ENCODE measurements at regions not wholly inside any gene's neighbourhood (a gene's known extent, or its start where the extent isn't known, plus 50 kb on each side); places are given as distances from the start of the nearest gene placed in this dataset.
"Not testable (repeated sequence)": the region's sequence is repeated elsewhere in the genome, so short reads cannot be mapped to it uniquely, and the experiment has no call there.

DNA sequence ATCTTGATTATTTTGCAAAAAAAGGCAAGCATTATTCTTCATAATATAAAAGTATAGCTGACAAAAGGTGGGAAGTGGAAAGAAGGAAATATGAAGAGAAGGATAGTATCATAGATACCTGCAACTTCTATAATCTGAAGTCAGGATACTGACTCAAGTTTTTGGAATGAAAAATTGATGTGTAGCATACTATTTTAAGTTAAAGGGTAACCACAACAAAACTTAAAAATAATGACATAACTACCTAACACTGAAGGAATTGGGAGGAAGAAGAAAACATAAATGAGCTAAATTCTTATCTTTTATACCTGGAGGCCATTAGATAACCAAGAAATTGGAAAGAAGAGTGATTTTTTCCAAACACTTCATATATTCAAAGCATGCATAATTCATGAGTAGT lies 51.8 kb upstream of the TLE1 start:
- no peak for DNase-seq

DNA sequence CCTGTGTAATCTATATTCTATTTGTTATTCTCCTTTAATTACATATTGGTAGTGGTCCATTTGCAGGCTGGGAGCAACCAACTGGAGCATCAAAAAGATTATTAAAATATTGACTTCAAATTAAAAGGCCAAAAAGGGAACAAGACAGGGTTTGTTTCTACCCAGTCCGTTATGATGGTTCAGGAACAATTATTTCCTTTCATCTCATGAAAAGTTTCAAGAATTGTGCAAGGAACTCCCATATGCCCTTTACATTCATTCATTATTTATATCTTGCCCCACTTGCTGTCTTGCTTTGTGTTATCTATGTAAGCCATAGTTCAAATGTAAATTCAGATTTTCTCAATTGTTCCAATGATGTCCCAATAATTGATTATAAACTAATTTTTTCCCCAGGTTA lies 58.7 kb upstream of the TLE1 start:
- DNase-seq = no peak

DNA sequence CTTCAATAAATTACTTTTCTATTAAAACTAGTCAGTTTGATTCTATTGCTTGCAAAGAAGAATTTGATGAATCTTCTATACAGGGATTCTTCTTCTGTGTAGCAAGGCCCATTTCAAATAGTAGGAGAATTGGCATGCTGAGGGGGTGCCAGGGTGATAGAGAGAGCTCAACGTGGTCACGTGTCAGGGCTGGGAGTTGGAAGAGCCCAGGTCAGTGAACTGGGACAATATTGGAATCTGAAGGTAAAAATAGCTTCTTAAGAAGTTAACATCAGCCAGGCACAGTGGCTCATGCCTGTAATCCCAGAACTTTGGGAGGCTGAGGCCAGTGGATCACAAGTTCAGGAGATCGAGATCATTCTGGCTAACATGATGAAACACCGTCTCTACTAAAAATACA lies 64.1 kb upstream of the TLE1 start:
- no peak for DNase-seq

DNA sequence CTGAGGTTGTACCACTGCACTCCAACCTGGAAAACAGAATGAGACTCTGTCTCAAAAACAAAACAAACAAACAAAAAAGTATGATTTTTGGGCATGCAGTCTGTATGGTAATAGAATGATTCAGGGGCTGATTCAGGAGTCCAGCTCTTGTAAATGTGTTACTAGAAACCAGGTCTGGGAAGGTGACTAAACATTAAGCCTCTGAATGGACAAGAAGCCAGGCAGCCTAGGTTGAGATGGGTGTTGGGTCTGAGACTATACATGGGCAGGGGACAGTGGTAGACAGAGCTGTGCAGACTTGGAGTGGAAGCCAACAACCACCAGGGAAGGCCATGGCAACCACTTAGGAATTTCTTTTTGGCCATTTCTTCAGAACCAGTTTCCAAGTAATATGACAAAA lies 64.9 kb upstream of the TLE1 start:
- DNase-seq = no peak

DNA sequence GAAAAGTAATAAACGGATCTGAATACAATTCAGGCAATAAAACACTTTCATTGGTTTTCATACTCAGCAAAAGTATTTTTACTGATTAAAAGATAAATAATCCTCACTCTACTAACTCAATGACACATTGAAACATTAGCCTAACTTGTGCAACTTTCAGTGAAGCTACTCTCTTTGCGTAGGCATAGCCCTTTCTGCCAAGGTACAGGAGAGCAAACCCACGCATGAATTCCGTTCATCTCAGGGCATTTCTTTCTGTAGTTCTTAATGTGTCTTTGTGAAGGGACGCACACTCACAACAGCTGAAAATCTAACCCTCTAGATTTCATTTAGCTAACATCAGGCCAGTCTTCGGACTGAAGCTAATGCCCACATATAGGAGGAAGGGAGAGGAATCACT lies 66.4 kb upstream of the TLE1 start:
- DNase-seq = no peak

DNA sequence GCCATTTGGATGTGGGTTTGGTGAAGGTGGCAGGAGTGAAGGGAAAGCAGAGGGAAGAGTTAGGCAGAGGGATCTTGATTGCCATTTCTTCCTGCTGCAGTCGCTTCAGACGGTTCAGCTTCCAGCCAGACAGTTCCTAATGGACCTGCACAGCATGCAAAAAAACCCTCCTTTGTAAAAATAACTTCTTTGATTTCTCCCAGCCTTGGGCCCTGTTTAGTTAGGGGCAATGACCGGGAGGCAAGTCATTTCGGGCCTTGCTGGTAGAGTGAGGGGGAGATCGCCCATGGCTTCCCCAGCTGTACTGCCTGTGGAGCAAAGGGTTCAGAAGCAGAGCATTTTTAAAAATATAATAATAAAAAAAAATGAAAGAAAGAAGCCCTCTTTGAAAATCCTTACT lies 67.2 kb upstream of the TLE1 start:
- no peak for DNase-seq

DNA sequence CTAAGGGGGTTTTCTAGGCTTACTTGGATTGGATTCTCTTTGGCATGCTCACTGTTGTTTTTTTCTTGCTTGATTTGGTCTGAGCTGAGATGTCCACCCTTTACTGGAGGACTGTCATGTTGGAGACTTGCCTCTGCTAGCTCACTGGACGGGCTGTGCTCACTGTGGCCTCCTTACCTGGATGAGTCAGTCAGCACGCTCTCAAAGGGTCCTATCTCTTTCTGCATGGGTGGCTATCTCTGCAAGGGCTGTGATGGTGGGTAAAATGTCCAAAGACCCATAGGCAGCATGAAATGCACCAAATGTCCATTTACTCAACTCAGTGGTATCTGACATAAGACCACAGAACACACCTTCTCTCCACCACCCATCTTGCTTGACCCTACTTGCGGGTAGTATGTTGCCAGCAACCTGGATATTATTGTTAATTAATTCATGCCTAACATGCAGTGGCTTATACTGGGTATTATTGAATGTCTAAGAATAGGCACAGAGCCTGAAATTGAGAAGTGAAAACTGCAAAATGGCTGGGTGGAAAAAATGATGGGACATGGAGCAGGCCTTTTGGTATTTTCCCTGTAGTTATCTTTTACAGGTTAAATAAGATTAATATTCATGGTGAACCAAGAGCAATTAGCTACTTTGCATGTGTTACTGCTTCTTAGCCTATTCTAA lies 68.9 kb upstream of the TLE1 start:
- no peak for DNase-seq

DNA sequence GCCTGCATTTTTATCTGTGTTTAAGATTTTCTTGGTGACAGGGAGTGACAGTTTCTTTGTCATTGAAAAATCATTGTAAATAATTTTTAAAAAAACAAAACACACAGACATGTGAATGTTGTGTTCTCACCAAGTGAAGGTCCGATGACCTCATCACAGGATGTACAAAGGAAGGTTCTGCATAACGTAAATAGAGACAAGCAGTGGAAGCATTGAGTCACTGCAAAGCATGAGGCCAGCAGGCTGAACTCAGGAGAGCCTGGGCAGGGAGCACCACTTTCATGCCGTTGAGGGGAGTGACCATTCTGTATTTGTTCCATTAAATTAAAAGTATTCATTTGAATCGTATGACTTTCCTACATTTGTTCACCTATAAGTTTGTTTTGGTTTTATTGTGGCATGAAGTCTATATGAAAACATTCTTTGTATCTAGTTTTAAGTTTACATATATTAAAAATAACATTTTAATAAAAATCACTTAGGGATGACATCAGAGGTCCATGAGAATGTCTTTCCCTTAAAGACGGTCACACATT lies 70.4 kb upstream of the TLE1 start:
- DNase-seq = peak; percentile 36

DNA sequence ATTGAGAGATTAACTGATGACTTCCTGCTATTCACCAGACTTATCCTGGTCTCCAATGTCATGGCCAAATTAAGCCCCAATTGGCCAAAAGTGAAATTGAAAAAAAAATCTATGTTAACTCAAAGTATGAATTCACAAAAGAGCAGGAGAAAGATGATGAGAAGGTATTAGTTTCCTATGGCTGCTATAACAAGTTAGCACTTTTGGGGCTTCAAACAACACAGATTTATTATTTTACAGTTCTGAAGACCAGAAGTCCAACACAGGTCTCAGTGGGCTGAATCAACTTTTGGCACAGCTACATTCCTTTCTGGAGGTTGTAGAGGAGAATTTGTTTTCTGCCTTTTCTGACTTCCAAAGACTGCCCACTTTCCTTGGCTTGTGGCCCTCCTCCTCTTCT lies 78.6 kb upstream of the TLE1 start:
- DNase-seq = no peak

DNA sequence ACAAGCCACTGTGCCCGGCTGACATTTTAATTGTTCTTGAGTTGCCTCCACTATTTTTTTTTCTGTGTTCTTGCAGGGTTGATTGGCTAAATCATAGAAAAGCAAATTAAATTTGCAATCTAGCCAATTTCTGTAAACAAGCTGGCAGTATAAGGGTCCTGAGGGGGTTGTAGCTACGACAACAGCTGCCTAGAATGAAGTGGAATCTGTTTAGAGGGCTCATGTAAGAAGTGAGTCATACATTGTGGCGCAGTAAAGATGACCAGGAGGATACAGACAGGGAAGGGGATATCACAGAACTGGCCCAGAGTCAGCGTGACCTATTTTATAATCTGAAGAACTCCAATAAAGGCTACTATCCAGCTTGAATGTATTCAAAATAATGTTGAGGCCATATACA lies 82.2 kb upstream of the TLE1 start:
- no peak for DNase-seq

DNA sequence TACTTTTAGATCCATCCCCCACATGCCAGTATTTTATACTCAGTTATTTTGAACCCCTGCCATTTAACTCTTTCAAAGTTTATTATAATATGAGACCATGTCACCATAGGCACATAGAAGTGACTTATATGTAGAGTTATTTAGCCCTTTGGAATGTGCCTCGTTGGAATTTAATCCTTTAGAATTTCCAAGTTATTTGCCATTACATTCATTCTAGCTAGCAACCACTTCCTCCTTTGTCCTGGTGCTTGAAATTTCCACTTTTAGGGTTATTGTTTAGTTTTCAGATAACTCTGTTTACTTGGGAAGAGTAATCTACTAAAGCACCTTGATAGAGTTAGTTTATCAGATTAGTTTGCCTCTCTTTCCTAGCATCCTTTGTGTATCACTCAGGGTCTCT lies 82.8 kb upstream of the TLE1 start:
- no peak for DNase-seq

DNA sequence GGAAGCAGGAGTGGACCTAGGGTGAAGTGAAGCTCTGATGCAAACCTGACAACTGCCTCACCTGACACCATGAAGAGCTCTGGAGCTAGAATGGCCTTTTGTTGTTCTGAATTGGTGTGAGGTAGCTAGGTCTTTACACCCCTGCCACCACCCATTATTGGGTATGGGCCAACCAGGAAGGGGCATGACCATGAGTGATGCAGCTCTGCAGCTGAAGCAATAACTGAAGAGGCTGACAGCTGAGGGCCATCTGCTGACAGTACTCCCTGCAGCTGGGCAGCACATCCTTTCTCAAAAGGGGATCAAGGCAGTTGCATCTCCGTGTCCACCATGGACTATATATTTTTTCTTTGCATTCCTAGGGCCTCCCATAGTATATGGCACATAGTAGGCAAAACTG lies 87.0 kb upstream of the TLE1 start:
- DNase-seq = no peak

DNA sequence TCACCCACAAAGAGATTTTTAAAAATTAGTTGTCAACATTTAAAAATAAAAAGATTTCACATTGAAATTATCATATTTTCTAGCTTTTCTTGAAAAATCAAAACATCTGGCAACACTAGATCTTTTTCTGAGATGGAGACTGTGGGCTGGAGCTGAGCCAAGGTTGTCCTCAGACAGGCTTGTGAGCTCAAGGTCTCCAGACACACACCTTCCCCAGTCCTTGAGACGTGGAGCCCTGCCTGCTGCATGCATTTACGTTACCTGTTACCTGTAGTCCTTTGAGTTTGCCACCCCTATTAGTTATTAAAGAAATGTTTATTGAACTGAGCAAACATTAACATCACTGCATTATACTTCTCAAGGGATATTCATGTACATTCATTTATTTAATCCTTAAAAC lies 87.5 kb upstream of the TLE1 start:
- DNase-seq = no peak

DNA sequence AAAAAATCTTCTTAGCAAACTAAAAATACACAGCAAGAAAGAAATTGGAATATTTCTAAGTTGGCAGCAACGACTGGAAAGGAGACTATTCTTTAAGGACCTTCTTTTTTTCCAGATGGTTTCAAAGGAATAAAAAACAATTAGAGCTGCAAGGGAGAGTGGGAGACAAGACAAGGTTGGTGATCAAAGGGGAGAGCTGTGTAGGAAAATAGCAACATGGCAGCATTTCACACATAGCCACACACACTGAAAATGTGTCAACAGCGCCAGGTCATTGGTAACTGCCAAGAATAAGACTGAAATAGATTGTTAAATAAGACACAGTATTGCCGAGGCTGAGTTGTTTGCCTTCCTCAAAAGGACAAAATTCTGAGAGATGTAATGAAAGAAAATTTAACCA lies 88.1 kb upstream of the TLE1 start:
- DNase-seq = no peak

DNA sequence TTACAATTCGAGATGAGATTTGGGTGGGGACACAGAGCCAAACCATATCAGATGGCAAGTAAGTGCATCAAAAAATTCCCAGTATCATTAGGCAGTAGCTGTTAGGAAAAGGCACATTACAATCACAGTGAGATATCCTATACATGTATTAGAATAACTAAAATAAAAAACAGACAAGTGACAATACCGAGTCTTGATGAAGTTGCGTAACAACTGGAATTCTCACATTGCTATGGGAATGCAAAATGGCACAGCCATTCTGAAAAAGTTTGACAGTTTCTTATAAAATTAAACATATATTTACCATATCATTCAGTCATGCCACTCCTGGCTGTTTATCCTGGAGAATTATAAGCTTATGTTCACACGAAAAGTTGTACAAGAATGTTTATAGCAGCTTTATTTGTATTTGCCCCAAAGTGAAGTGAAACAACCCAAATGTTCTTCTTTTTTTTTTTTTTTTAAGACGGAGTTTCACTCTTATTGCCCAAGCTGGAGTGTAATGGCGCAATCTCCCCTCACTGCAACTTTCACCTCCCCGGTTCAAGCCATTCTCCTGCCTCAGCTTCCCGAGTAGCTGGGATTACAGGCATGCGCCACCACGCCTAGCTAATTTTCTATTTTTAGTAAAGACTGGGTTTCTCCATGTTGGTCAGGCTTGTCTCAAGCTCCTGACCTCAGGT lies 93.1 kb upstream of the TLE1 start:
- DNase-seq = no peak

DNA sequence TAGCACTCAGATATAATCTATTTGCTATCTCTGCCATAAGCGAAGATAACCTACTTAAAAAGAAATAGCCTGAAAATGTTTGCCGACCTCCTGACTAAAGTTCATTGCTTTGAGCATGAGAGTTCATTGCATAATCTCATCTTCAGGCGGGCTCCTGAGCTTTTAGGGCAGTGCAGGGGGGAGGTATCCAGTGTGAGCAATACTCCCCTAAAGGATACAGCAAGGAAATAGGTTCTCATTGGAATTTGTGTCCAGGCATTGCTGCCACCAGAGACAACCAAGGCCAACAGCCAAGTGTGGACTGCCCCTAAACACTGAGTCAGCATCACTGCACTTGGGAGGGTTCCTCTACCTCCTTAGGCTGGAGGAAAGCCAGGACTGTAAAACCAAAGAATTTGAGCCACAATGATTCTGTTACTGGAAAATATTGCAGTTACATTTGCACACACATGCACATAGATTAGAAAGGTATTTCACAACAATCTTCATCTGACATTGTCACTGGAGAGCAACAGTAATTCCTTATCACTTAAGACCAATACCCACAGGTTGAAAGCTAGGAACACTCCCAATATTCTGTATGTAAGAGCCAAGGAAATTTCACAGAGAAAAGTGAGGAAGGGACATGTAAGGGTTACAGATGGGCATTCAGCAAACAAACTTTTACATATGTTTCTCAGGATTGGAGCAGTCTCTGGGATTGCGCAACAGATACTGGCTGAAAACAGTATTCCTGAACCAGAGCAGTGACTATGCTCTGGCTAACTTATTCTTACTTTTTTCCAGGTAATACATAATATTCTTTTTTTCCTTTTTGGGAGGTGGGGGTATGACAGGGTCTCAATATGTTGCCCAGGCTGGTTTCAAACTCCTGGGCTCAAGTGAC lies 98.6 kb upstream of the TLE1 start:
- no peak for DNase-seq

DNA sequence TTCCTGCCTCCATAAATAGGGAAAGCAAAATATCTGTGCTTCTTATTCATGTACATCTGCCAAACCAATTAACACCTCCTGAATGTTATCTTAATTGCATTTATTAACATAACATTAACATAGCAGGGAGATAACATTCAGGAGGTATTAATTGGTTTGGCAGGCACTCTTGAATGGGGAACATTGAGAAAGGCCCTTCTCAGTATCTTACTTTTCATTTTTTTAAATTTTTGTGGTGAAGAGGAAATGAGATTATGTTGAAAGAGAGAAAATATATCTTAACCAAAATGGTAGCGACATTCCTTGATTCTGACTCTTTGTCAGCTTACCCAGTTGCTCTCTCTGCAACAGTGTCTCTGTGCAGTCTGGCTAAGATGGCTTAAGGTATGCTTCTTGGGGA lies 100.4 kb upstream of the TLE1 start:
- no peak for DNase-seq

DNA sequence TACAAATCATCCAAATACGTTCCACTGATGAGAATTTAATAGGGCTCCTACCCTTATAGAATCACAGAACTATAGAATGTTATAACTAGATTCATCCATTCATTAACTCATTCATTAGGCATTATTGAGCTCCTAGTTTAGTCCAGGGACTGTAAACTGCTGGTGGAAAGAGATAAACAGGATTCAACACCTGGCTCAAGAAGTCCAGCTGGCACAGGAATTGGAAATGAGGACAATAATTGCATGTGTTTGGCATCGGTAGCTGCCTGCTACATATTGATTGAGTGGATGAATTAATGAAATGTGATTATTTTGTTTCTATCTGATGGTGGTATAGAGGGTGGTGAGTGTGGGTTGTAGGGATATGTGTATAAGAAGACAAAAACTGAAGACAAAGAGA lies 100.8 kb upstream of the TLE1 start:
- DNase-seq = no peak

DNA sequence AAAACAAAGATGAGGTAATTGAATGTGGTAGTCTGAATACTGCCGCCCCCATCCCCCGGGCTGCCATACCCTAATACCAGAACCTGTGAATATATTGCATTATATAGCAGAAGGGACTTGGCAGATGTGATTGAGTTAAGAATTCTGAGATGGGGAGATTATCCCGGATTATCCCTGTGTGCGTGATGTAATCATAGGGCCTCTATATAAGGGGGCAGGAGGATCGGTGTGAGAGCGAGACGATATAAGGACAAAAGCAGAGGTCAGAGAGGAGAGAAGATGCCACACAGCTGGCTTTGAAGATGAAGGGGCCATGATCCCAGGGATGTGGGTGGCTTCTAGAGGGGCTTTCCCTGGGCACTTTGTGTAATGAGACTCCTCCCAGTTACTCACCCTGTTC lies 101.7 kb upstream of the TLE1 start:
- no peak for DNase-seq

DNA sequence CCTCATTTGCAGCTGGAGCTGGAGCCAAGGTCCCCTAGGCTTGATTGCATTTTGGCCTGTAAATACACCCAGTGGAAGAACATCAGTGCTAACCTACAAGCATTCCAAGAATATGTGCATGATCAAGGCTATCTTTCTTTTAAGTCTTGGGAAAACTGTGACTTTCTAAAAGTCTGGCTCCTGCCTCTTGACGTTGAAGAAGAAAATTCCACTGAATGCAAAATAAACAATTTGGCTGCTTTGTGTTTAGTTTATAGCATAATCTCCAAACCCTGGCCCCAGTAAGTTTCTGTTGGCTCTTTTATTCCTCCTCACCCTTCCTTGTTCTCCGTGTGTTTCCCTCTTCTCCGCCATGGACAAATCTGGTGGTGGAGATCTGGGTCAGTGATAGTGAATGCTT lies 109.3 kb upstream of the TLE1 start:
- DNase-seq = no peak

DNA sequence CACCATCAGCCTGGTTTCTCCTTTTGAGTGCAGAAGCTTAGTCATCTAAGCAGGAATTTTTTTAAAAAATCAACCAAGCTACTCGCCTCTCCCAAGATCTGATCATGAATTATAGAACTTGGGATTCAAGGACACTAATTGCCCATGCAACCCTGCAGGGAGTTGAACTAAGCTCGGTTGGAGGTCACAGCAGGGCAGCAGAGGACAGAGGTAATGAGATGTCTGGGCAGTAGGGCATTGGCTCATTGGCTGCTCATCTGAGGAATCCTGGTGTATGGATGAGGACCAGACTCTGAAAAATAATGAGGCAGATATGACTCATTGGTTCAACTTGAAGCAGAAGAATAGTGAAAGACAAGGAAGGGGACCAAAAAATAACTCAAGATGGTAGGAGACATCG lies 111.8 kb upstream of the TLE1 start:
- DNase-seq = no peak

DNA sequence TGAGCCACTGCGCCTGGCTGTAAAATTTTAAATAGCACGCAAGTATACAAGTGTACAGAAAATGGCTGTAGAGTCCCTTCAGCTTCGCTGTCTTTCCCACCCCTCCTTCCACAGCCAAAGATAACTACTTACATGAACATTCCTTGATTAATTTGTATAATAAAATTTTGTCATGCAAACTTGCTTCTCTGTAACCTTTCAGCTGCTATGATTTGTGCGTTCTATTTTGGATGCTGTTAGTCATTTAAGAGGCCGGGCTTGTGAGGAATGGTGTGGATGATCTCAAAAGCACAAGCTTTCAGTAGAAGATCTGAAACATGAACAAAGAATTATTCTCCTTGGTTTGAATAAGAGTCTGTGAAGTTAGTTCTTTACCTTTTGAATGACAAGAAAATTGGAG lies 115.0 kb upstream of the TLE1 start:
- no peak for DNase-seq

DNA sequence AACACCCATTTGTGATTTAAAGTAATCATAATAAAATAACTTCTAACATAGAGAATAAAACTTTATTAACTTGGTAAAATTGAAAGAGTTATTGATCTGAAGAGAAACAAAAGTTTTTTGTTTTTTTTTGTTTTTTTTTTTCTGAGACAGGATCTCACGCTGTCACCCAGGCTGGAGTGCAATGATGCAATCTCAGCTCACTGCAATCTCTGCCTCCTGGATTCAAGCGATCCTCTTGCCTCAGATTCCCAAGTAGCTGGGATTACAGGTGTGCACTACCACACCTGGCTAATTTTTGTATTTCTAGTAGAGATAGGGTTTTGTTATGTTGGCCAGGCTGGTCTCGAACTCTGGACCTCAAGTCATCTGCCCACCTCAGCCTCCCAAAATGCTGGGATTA lies 116.5 kb upstream of the SPATA31D4 start:
- not testable (repeated sequence) for DNase-seq

DNA sequence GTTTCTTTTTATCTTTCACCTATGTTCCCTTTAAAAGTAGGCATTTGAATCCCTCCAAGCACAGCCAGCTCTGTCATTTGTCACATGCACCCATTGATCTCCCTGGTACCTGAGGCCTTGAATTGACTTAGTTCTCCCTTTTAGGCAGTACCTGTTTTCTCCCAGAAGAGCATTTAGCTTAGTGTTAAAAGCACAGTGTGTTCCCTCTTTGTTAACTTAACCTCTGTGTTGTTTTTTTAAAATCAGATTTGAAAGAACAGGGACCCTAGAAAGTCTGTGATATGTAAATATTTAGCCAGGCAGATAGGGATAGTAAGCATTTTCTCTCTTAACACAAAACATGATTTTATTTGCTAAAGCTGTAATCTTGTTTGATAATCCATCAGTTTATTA lies 113.8 kb upstream of the SPATA31D4 start:
- DNase-seq = no peak
